Neural cell (in vitro differentiated cells): ENCODE measurements at regions not wholly inside any gene's neighbourhood (a gene's known extent, or its start where the extent isn't known, plus 50 kb on each side); places are given as distances from the start of the nearest gene placed in this dataset.

Source experiments
- H2AFZ ChIP-seq: fragments of 200-600, 300-800 bp; sonication (generic), shearing (Covaris generic); 2 replicates; pipeline ENCODE4 v1.6.0; 2014; ENCODE audit warnings: low read depth, mild to moderate bottlenecking, antibody characterized with exemption, low read length, moderate library complexity
- H3F3A ChIP-seq: fragments of 200-600 bp; shearing (Covaris generic); 2 replicates; pipeline ENCODE4 v1.6.1; 2016; ENCODE audit warnings: mild to moderate bottlenecking, moderate library complexity, mixed read lengths, antibody characterized with exemption, low read length; ENCODE audit not compliant: insufficient read depth, poor library complexity, severe bottlenecking
- H3K27ac ChIP-seq: fragments of 200-600, 300-800 bp; sonication (generic), shearing (Covaris generic); 2 replicates; pipeline ENCODE4 v1.5.1; 2014; ENCODE audit warnings: mild to moderate bottlenecking, low read length, moderate library complexity
- H3K27me3 ChIP-seq: fragments of 300-800, 200-600 bp; sonication (generic), shearing (Covaris generic); 2 replicates; pipeline ENCODE4 v1.6.0; 2014; ENCODE audit warnings: mild to moderate bottlenecking, low read depth, low read length, moderate library complexity; ENCODE audit not compliant: insufficient read depth
- H3K36me3 ChIP-seq: fragments of 300-800, 200-600 bp; sonication (generic), shearing (Covaris generic); 2 replicates; pipeline ENCODE4 v1.5.1; 2014; ENCODE audit warnings: mild to moderate bottlenecking, antibody characterized with exemption, low read length, moderate library complexity; ENCODE audit not compliant: insufficient read depth
- H3K4me2 ChIP-seq: fragments of 300-800, 200-600 bp; sonication (generic), shearing (Covaris generic); 2 replicates; pipeline ENCODE4 v1.6.0; 2014; ENCODE audit warnings: mild to moderate bottlenecking, low read length
- H3K4me3 ChIP-seq: fragments of 300-800, 200-600 bp; sonication (generic), shearing (Covaris generic); 2 replicates; pipeline ENCODE4 v1.5.1; 2014; ENCODE audit warnings: mild to moderate bottlenecking, low read length, moderate library complexity
- H3K79me2 ChIP-seq: fragments of 200-600 bp; shearing (Covaris generic); replicated peaks from 2 replicates; pipeline ENCODE4 v1.6.0; 2014; ENCODE audit warnings: mild to moderate bottlenecking, low read length, moderate library complexity; ENCODE audit not compliant: insufficient read depth
- H3K9ac ChIP-seq: fragments of 300-800, 200-600 bp; sonication (generic), shearing (Covaris generic); 2 replicates; pipeline ENCODE4 v1.6.1; 2016; ENCODE audit warnings: mild to moderate bottlenecking, low read length, mixed read lengths
- H3K9me2 ChIP-seq: fragments of 200-600 bp; shearing (Covaris generic); 2 replicates; pipeline ENCODE4 v1.6.1; 2016; ENCODE audit warnings: mild to moderate bottlenecking, low read length, mixed read lengths; ENCODE audit not compliant: insufficient read depth
- H3K9me3 ChIP-seq: fragments of 200-600, 300-800 bp; sonication (generic), shearing (Covaris generic); 2 replicates; pipeline ENCODE4 v1.6.1; 2016; ENCODE audit warnings: mild to moderate bottlenecking, mixed run types, low read length, moderate library complexity, mixed read lengths
- H4K20me1 ChIP-seq: fragments of 200-600 bp; shearing (Covaris generic); 2 replicates; pipeline ENCODE4 v1.6.1; 2016; ENCODE audit warnings: mild to moderate bottlenecking, mixed run types; ENCODE audit not compliant: insufficient read depth
- CTCF ChIP-seq: fragments of 450-650 bp; IDR thresholded peaks from 2 replicates; pipeline ENCODE4 v1.5.1; 2014; ENCODE audit warnings: antibody characterized with exemption, mild to moderate bottlenecking, moderate library complexity; ENCODE audit not compliant: poor library complexity, severe bottlenecking
- EP300 ChIP-seq: fragments of 450-650 bp; conservative IDR thresholded peaks from 2 replicates; pipeline ENCODE4 v1.6.1; 2014; ENCODE audit warnings: antibody characterized with exemption, mild to moderate bottlenecking, moderate library complexity; ENCODE audit not compliant: poor library complexity, severe bottlenecking
- EZH2 ChIP-seq: fragments of 200-600, 300-800 bp; shearing (Covaris generic), sonication (generic); IDR thresholded peaks from 2 replicates; pipeline ENCODE4 v1.6.1; 2014; ENCODE audit warnings: antibody characterized with exemption, low read length, borderline replicate concordance, mild to moderate bottlenecking; ENCODE audit not compliant: insufficient read depth, poor library complexity, severe bottlenecking
- MXI1 ChIP-seq: fragments of 450-650 bp; conservative IDR thresholded peaks from 2 replicates; pipeline ENCODE4 v1.6.1; 2014; ENCODE audit warnings: antibody characterized with exemption, mild to moderate bottlenecking; ENCODE audit not compliant: poor library complexity, severe bottlenecking
- POLR2AphosphoS5 ChIP-seq: IDR thresholded peaks from 2 replicates; pipeline ENCODE4 v1.6.1; 2012
- RAD21 ChIP-seq: fragments of 450-650 bp; conservative IDR thresholded peaks from 2 replicates; pipeline ENCODE4 v1.6.1; 2014; ENCODE audit warnings: antibody characterized with exemption, mild to moderate bottlenecking, moderate library complexity
- REST ChIP-seq: IDR thresholded peaks from 2 replicates; pipeline ENCODE4 v1.6.1; 2012; ENCODE audit warnings: borderline replicate concordance
- SMC3 ChIP-seq: fragments of 450-650 bp; conservative IDR thresholded peaks from 2 replicates; pipeline ENCODE4 v1.6.1; 2014; ENCODE audit warnings: antibody characterized with exemption, mild to moderate bottlenecking, moderate library complexity; ENCODE audit not compliant: poor library complexity
- TAF1 ChIP-seq: IDR thresholded peaks from 2 replicates; pipeline ENCODE4 v1.6.1; 2012; ENCODE audit warnings: low read depth

GRCh38 chr15:96135166-96136093 lies 195.1 kb upstream of the NR2F2 start:
- Histone ChIP-seq H3K27me3 (no peaks in the 10 kb centered on the region), H4K20me1 (no peaks in the 10 kb centered on the region), H3K4me2 (no peak overlapping the region), H3K4me3 (no peak overlapping the region), H2AFZ (no peak overlapping the region), H3K79me2 (no peaks in the 10 kb centered on the region), H3K27ac (no peak overlapping the region), H3F3A (no peaks in the 10 kb centered on the region), H3K9me2 (no peaks in the 10 kb centered on the region), H3K9me3 (no peaks in the 10 kb centered on the region), H3K36me3 (no peaks in the 10 kb centered on the region), H3K9ac (no peak overlapping the region)
- no peak for TF ChIP-seq EP300
- no peak for TF ChIP-seq CTCF
- TF ChIP-seq REST: no peak
- TF ChIP-seq RAD21: no peak
- no peak for TF ChIP-seq MXI1
- TF ChIP-seq SMC3: no peak
- no peak for TF ChIP-seq POLR2AphosphoS5
- no peak for TF ChIP-seq EZH2
- TF ChIP-seq TAF1: no peak

- Histone ChIP-seq H3K36me3 (no peaks in the 10 kb centered on the region), H4K20me1 (no peaks in the 10 kb centered on the region), H3K9ac (no peak overlapping the region)
These were observed 191.5 kb upstream of the NR2F2 start for GRCh38 chr15:96138985-96139384.

More at GRCh38 chr15:96138985-96139384, 191.5 kb upstream of the NR2F2 start:
- Histone ChIP-seq H3K4me2 (no peak overlapping the region), H3K79me2 (no peaks in the 10 kb centered on the region), H3K9me2 (no peaks in the 10 kb centered on the region), H3K9me3 (no peaks in the 10 kb centered on the region), H3F3A (no peaks in the 10 kb centered on the region), H3K27ac (no peak overlapping the region), H3K4me3 (no peak overlapping the region), H3K27me3 (no peaks in the 10 kb centered on the region), H2AFZ (no peak overlapping the region)
- no peak for TF ChIP-seq CTCF
- no peak for TF ChIP-seq REST
- no peak for TF ChIP-seq SMC3
- no peak for TF ChIP-seq RAD21
- no peak for TF ChIP-seq POLR2AphosphoS5
- no peak for TF ChIP-seq EP300
- no peak for TF ChIP-seq EZH2
